Endothelial cell of umbilical vein (primary cell): ENCODE measurements at regions not wholly inside any gene's neighbourhood (a gene's known extent, or its start where the extent isn't known, plus 50 kb on each side); places are given as distances from the start of the nearest gene placed in this dataset.

Source experiments
- BruUV-seq: library from RNA; stranded (reverse); fragments of 400-500 nt; replicated peaks from 2 replicates; lab custom pipeline; 2021; lab: Mats Ljungman, UMichigan
- CTCF ChIA-PET: fragments of 300-600, 350-600 bp; sonication (Branson Sonifier 250); formaldehyde crosslinking; loops from one replicate; lab custom pipeline; 2021; ENCODE audit warnings: antibody characterized with exemption, inconsistent platforms; lab: Charles Lee
- POLR2A ChIA-PET: fragments of 300-600, 350-600 bp; sonication (Branson Sonifier 250); formaldehyde crosslinking; loops from one replicate; lab custom pipeline; 2021; ENCODE audit warnings: antibody characterized with exemption, inconsistent platforms; lab: Charles Lee
- DNase-seq: peaks from one replicate; pipeline ENCODE4 v3.0.0-alpha.2; 2011; ENCODE audit warnings: low read depth, low spot score
- FAIRE-seq: peaks from 2 replicates; lab custom pipeline; 2011; peaks lifted over from hg19 to GRCh38; lab: Jason Lieb, UNC
- H2AFZ ChIP-seq: 2 replicates; pipeline ENCODE4 v1.6.0; 2012; ENCODE audit warnings: low read depth, low read length, control low read depth, inconsistent platforms
- H3K27ac ChIP-seq: 2 replicates; pipeline ENCODE4 v1.5.1; 2011; ENCODE audit warnings: low read depth, mild to moderate bottlenecking, control low read depth, low read length, moderate library complexity; ENCODE audit not compliant: insufficient read depth
- H3K27me3 ChIP-seq, 2 experiments: 2 replicates each; pipeline versions ENCODE4 v1.6.0 to v1.6.1; 2011; ENCODE audit warnings: low read length in 2 of 2, mixed read lengths in 1 of 2; ENCODE audit not compliant: control insufficient read depth in 2 of 2, insufficient read depth in 2 of 2
- H3K36me3 ChIP-seq, 2 experiments: 2 replicates in 1 of 2; 3 replicates in 1 of 2; pipeline ENCODE4 v1.5.1; 2011; ENCODE audit warnings: low read length in 2 of 2, mild to moderate bottlenecking in 1 of 2, moderate library complexity in 1 of 2; ENCODE audit not compliant: control insufficient read depth in 2 of 2, insufficient read depth in 2 of 2; ENCODE audit errors: extremely low read depth in 1 of 2
- H3K4me1 ChIP-seq: 3 replicates; pipeline ENCODE4 v1.5.1; 2011; ENCODE audit warnings: mild to moderate bottlenecking, low read length; ENCODE audit not compliant: control insufficient read depth, insufficient read depth; ENCODE audit errors: extremely low read depth
- H3K4me2 ChIP-seq: 2 replicates; pipeline ENCODE4 v1.6.1; 2011; ENCODE audit warnings: low read length, control low read depth, mixed read lengths; ENCODE audit not compliant: insufficient read depth
- H3K4me3 ChIP-seq, 3 experiments: fragments of 200-600 bp in 1 of 3; sonication (generic), shearing (Covaris generic) in 1 of 3; replicated peaks in 1 of 3; 2 replicates each; pipeline ENCODE4 v1.5.1; 2011 to 2016; ENCODE audit warnings: control low read depth in 3 of 3, low read length in 3 of 3, mild to moderate bottlenecking in 2 of 3, inconsistent platforms in 1 of 3, low read depth in 1 of 3, moderate library complexity in 1 of 3; ENCODE audit not compliant: insufficient read depth in 1 of 3
- H3K79me2 ChIP-seq: 2 replicates; pipeline ENCODE4 v1.6.0; 2012; ENCODE audit warnings: low read length, inconsistent platforms; ENCODE audit not compliant: control insufficient read depth, insufficient read depth
- H3K9ac ChIP-seq: replicated peaks from 2 replicates; pipeline ENCODE3; 2011; ENCODE audit warnings: low read length, control low read depth; ENCODE audit not compliant: insufficient read depth; ENCODE audit errors: extremely low read depth
- H3K9me1 ChIP-seq: replicated peaks from 3 replicates; pipeline ENCODE4 v1.6.0; 2011; ENCODE audit warnings: mild to moderate bottlenecking, low read length; ENCODE audit not compliant: control insufficient read depth, insufficient read depth; ENCODE audit errors: extremely low read depth
- H3K9me3 ChIP-seq: replicated peaks from 2 replicates; pipeline ENCODE4 v1.5.1; 2012; ENCODE audit warnings: low read length, inconsistent platforms; ENCODE audit not compliant: control insufficient read depth, insufficient read depth
- H4K20me1 ChIP-seq: replicated peaks from 2 replicates; pipeline ENCODE3; 2011; ENCODE audit warnings: mild to moderate bottlenecking, low read length; ENCODE audit not compliant: control insufficient read depth, insufficient read depth; ENCODE audit errors: extremely low read depth
- EZH2 ChIP-seq: IDR thresholded peaks from 2 replicates; pipeline ENCODE4 v1.6.1; 2012; ENCODE audit warnings: borderline replicate concordance, low read depth, mild to moderate bottlenecking, moderate library complexity, low read length, inconsistent platforms; ENCODE audit not compliant: severe bottlenecking
- FOS ChIP-seq: IDR thresholded peaks from 2 replicates; pipeline ENCODE4 v1.6.1; 2011; ENCODE audit warnings: mild to moderate bottlenecking, low read length, moderate library complexity, borderline replicate concordance; ENCODE audit not compliant: insufficient read depth
- GATA2 ChIP-seq: IDR thresholded peaks from 2 replicates; pipeline ENCODE4 v1.7.0; 2011; ENCODE audit warnings: low read depth, mild to moderate bottlenecking, moderate library complexity, mixed read lengths, low read length; ENCODE audit not compliant: insufficient read length, insufficient read depth
- JUN ChIP-seq: IDR thresholded peaks from 2 replicates; pipeline ENCODE4 v1.6.1; 2011; ENCODE audit warnings: borderline replicate concordance, low read depth; ENCODE audit not compliant: insufficient read length, insufficient read depth
- MYC ChIP-seq: IDR thresholded peaks from one replicate; pipeline ENCODE4 v1.6.1; 2011; ENCODE audit warnings: mild to moderate bottlenecking, low read depth, low read length
- POLR2A ChIP-seq: IDR thresholded peaks from 2 replicates; pipeline ENCODE4 v1.6.1; 2012; ENCODE audit warnings: low read depth, mild to moderate bottlenecking, control low read depth, low read length
- POLR2AphosphoS5 ChIP-seq: IDR thresholded peaks from 2 replicates; pipeline ENCODE4 v1.6.1; 2012; ENCODE audit warnings: low read depth, mild to moderate bottlenecking, control low read depth, low read length, moderate library complexity; ENCODE audit not compliant: insufficient read depth
- dilution Hi-C: fragments of 300-500 bp; cut with MboI; formaldehyde crosslinking; loops from one replicate; pipeline ENCODE4 v1.15.0; 2019; ENCODE audit warnings: low sequenced_read_pairs; ENCODE audit not compliant: extremely low pct_ligation_motif_present
- intact Hi-C: fragments of 100-400 bp; cut with micrococcal nuclease; formaldehyde crosslinking; loops from one replicate; pipeline ENCODE4 v1.10.0; 2022
- TF ChIP-seq, protein P1 (sequence below), 2 donors: IDR thresholded peaks; 1 replicate in 1 of 2; 2 replicates in 1 of 2; pipeline ENCODE4 v1.5.1; 2011; ENCODE audit warnings: low read length in 2 of 2, mild to moderate bottlenecking in 2 of 2, moderate library complexity in 2 of 2, control low read depth in 1 of 2, inconsistent platforms in 1 of 2, low read depth in 1 of 2; ENCODE audit not compliant: insufficient read depth in 1 of 2; ENCODE audit errors: extremely low read depth in 1 of 2
- TF ChIP-seq, protein P2 (sequence below): IDR thresholded peaks from 2 replicates; pipeline ENCODE4 v1.6.1; 2011; ENCODE audit not compliant: insufficient read depth, insufficient read length

DNA sequence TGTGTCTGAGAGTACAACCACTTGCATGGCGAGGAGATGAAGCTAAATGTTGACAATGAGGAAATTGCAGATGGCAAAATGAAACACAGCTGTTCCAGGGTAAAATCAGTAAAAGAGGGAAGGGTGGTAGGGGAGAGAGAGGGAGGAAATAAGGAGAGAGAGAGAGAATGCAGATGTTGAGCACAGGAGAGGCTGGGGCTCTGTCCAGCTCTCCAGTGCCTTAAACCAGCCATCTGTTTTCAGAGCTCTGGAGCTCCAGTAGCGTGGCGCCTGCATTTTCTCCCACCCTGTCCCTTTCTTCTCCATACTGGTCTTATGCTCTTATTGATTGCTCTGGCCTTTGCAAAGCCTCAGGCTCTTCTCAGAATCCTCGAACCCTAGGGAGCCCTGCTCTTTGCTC is 52.7 kb upstream of the BOD1L2 start:
- CTCF ChIA-PET = no interaction called here
- POLR2A ChIA-PET = no interaction called here

More for the DNA sequence above, 52.7 kb upstream of the BOD1L2 start:
- H3K27ac ChIP-seq = no peak overlapping the region
- H3K36me3 ChIP-seq = no peaks in the 10 kb centered on the region
- H3K9ac ChIP-seq = no peak overlapping the region
- no peak for DNase-seq
- H2AFZ ChIP-seq = no peak overlapping the region
- no peaks in the 10 kb centered on the region for H4K20me1 ChIP-seq
- H3K79me2 ChIP-seq = no peaks in the 10 kb centered on the region
- TF ChIP-seq FOS = no peak
- TF ChIP-seq, protein P1, sequence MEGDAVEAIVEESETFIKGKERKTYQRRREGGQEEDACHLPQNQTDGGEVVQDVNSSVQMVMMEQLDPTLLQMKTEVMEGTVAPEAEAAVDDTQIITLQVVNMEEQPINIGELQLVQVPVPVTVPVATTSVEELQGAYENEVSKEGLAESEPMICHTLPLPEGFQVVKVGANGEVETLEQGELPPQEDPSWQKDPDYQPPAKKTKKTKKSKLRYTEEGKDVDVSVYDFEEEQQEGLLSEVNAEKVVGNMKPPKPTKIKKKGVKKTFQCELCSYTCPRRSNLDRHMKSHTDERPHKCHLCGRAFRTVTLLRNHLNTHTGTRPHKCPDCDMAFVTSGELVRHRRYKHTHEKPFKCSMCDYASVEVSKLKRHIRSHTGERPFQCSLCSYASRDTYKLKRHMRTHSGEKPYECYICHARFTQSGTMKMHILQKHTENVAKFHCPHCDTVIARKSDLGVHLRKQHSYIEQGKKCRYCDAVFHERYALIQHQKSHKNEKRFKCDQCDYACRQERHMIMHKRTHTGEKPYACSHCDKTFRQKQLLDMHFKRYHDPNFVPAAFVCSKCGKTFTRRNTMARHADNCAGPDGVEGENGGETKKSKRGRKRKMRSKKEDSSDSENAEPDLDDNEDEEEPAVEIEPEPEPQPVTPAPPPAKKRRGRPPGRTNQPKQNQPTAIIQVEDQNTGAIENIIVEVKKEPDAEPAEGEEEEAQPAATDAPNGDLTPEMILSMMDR (IDR thresholded peaks at IDR 0.05; ENCODE audit: extremely low read depth in 1 of 2, insufficient read depth in 1 of 2, low read depth in 1 of 2, low read length in 2 of 2) = no peak
- TF ChIP-seq POLR2AphosphoS5 = no peak
- no peak for TF ChIP-seq MYC
- TF ChIP-seq, protein P2, sequence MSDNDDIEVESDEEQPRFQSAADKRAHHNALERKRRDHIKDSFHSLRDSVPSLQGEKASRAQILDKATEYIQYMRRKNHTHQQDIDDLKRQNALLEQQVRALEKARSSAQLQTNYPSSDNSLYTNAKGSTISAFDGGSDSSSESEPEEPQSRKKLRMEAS = no peak
- no peak for TF ChIP-seq JUN
- TF ChIP-seq EZH2 = no peak
- TF ChIP-seq POLR2A = no peak
- TF ChIP-seq GATA2 = no peak
- H3K4me1 ChIP-seq = peaks cover 3% of the 10 kb centered on the region
- dilution Hi-C loops = no loop called here
- FAIRE-seq = no peak
- H3K27me3 ChIP-seq = no peaks in the 10 kb centered on the region
- no peak overlapping the region for H3K4me2 ChIP-seq
- no peaks in the 10 kb centered on the region for H3K9me1 ChIP-seq
- intact Hi-C loops = no loop called here
- H3K4me3 ChIP-seq = no peak overlapping the region
- no peaks in the 10 kb centered on the region for H3K9me3 ChIP-seq
- BruUV-seq = no TSS peak
